OCI-M2 (cell line): ENCODE measurements at regions not wholly inside any gene's neighbourhood (a gene's known extent, or its start where the extent isn't known, plus 50 kb on each side); places are given as distances from the start of the nearest gene placed in this dataset.
"Not testable (repeated sequence)": the region's sequence is repeated elsewhere in the genome, so short reads cannot be mapped to it uniquely, and the experiment has no call there.

Experiments
- DNase-seq: peaks from one replicate; lab custom pipeline; 2025; ENCODE audit not compliant: unreplicated experiment; lab: John Stamatoyannopoulos, UW

- no peak for DNase-seq
Measured at GRCh38 chr4:85153221-85153620, 186.7 kb upstream of the WDFY3 start.

GRCh38 chr4:85154591-85154990, 188.1 kb upstream of the WDFY3 start:
- no peak for DNase-seq

- DNase-seq: no peak
Measured at GRCh38 chr4:85165808-85166207, 199.3 kb upstream of the WDFY3 start.

- no peak for DNase-seq
Measured at GRCh38 chr4:85166318-85166717, 199.8 kb upstream of the WDFY3 start.

GRCh38 chr4:85168234-85168834, 201.8 kb upstream of the WDFY3 start:
- no peak for DNase-seq

- DNase-seq: no peak
Measured at GRCh38 chr4:85170241-85170640, 203.8 kb upstream of the WDFY3 start.

GRCh38 chr4:85175190-85175589, 208.7 kb upstream of the WDFY3 start:
- DNase-seq: no peak

- no peak for DNase-seq
Measured at GRCh38 chr4:85177092-85177491, 210.6 kb upstream of the WDFY3 start.

GRCh38 chr4:85177679-85178078, 211.2 kb upstream of the WDFY3 start:
- no peak for DNase-seq

GRCh38 chr4:85180533-85180932, 214.0 kb upstream of the WDFY3 start:
- no peak for DNase-seq

GRCh38 chr4:85187106-85187505, 220.6 kb upstream of the WDFY3 start:
- no peak for DNase-seq

- not testable (repeated sequence) for DNase-seq
Measured at GRCh38 chr4:85196015-85196414, 229.5 kb upstream of the WDFY3 start.

- DNase-seq: no peak
Measured at GRCh38 chr4:85200106-85200505, 233.6 kb upstream of the WDFY3 start.

- no peak for DNase-seq
Measured at GRCh38 chr4:85209161-85209560, 242.7 kb upstream of the WDFY3 start.

GRCh38 chr4:85210353-85210752, 243.9 kb upstream of the WDFY3 start:
- DNase-seq: no peak

GRCh38 chr4:85216571-85216970, 250.1 kb upstream of the WDFY3 start:
- not testable (repeated sequence) for DNase-seq

- no peak for DNase-seq
Measured at GRCh38 chr4:85218756-85219155, 252.3 kb upstream of the WDFY3 start.

GRCh38 chr4:85221606-85222005, 253.3 kb upstream of the ARHGAP24 start:
- DNase-seq: no peak

- DNase-seq: no peak
Measured at GRCh38 chr4:85222561-85222960, 252.4 kb upstream of the ARHGAP24 start.

GRCh38 chr4:85228264-85228663, 246.7 kb upstream of the ARHGAP24 start:
- no peak for DNase-seq

GRCh38 chr4:85233516-85233915, 241.4 kb upstream of the ARHGAP24 start:
- no peak for DNase-seq

GRCh38 chr4:85243857-85244256, 231.1 kb upstream of the ARHGAP24 start:
- no peak for DNase-seq

GRCh38 chr4:85244638-85245037, 230.3 kb upstream of the ARHGAP24 start:
- DNase-seq: no peak

- no peak for DNase-seq
Measured at GRCh38 chr4:85246055-85246454, 228.9 kb upstream of the ARHGAP24 start.
